Activated CD4-positive, CD25-positive, alpha-beta regulatory T cell treated with anti-CD3 and anti-CD28 coated beads, Interleukin-2, amount 50 U/mL, for 72 hours (primary cell): ENCODE measurements at regions not wholly inside any gene's neighbourhood (a gene's known extent, or its start where the extent isn't known, plus 50 kb on each side); places are given as distances from the start of the nearest gene placed in this dataset.
"Not testable (repeated sequence)": the region's sequence is repeated elsewhere in the genome, so short reads cannot be mapped to it uniquely, and the experiment has no call there.

ENCODE experiments used
- DNase-seq: peaks from one replicate; pipeline ENCODE4 v3.0.0; 2021

GRCh38 chr16:66043326-66043725 lies 323.2 kb upstream of the CDH5 start:
- DNase-seq = no peak

GRCh38 chr16:66042341-66042740 lies 324.1 kb upstream of the CDH5 start:
- no peak for DNase-seq

- DNase-seq = no peak
Observed at GRCh38 chr16:66041907-66042306, 324.6 kb upstream of the CDH5 start.

- no peak for DNase-seq
Observed at GRCh38 chr16:66039793-66040192, 326.7 kb upstream of the CDH5 start.

- no peak for DNase-seq
Observed at GRCh38 chr16:66036793-66037715, 329.4 kb upstream of the CDH5 start.

- DNase-seq = no peak
Observed at GRCh38 chr16:66036184-66036583, 330.3 kb upstream of the CDH5 start.

GRCh38 chr16:66035096-66035495 lies 331.4 kb upstream of the CDH5 start:
- no peak for DNase-seq

- DNase-seq = no peak
Observed at GRCh38 chr16:66032841-66033240, 333.6 kb upstream of the CDH5 start.

GRCh38 chr16:66030036-66030435 lies 336.5 kb upstream of the CDH5 start:
- no peak for DNase-seq

GRCh38 chr16:66028510-66029216 lies 337.8 kb upstream of the CDH5 start:
- no peak for DNase-seq

- no peak for DNase-seq
Observed at GRCh38 chr16:66026787-66027330, 339.6 kb upstream of the CDH5 start.

GRCh38 chr16:66026211-66026610 lies 340.3 kb upstream of the CDH5 start:
- no peak for DNase-seq

GRCh38 chr16:66025751-66026150 lies 340.7 kb upstream of the CDH5 start:
- no peak for DNase-seq

- not testable (repeated sequence) for DNase-seq
Observed at GRCh38 chr16:66024567-66024966, 341.9 kb upstream of the CDH5 start.

- DNase-seq = no peak
Observed at GRCh38 chr16:66023481-66023880, 343.0 kb upstream of the CDH5 start.

- DNase-seq = no peak
Observed at GRCh38 chr16:66020642-66021041, 345.8 kb upstream of the CDH5 start.

- no peak for DNase-seq
Observed at GRCh38 chr16:66020046-66020445, 346.4 kb upstream of the CDH5 start.

GRCh38 chr16:66019502-66019901 lies 347.0 kb upstream of the CDH5 start:
- not testable (repeated sequence) for DNase-seq

- DNase-seq = no peak
Observed at GRCh38 chr16:66014221-66014620, 352.3 kb upstream of the CDH5 start.

- no peak for DNase-seq
Observed at GRCh38 chr16:66013486-66013885, 353.0 kb upstream of the CDH5 start.

GRCh38 chr16:66008136-66008535 lies 358.4 kb upstream of the CDH5 start:
- DNase-seq = no peak

- no peak for DNase-seq
Observed at GRCh38 chr16:66007717-66008116, 358.8 kb upstream of the CDH5 start.

GRCh38 chr16:66006485-66006884 lies 360.0 kb upstream of the CDH5 start:
- DNase-seq = no peak

GRCh38 chr16:66004699-66005098 lies 361.8 kb upstream of the CDH5 start:
- DNase-seq = no peak
